ENCODE measurements at regions not wholly inside any gene's neighbourhood (a gene's known extent, or its start where the extent isn't known, plus 50 kb on each side); places are given as distances from the start of the nearest gene placed in this dataset.

- DNase-seq (ENCODE audit: extremely low spot score), result no peak
- TF ChIP-seq, protein P1, sequence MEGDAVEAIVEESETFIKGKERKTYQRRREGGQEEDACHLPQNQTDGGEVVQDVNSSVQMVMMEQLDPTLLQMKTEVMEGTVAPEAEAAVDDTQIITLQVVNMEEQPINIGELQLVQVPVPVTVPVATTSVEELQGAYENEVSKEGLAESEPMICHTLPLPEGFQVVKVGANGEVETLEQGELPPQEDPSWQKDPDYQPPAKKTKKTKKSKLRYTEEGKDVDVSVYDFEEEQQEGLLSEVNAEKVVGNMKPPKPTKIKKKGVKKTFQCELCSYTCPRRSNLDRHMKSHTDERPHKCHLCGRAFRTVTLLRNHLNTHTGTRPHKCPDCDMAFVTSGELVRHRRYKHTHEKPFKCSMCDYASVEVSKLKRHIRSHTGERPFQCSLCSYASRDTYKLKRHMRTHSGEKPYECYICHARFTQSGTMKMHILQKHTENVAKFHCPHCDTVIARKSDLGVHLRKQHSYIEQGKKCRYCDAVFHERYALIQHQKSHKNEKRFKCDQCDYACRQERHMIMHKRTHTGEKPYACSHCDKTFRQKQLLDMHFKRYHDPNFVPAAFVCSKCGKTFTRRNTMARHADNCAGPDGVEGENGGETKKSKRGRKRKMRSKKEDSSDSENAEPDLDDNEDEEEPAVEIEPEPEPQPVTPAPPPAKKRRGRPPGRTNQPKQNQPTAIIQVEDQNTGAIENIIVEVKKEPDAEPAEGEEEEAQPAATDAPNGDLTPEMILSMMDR (IDR thresholded peaks at IDR 0.05; ENCODE audit: control extremely low read depth, extremely low read depth, low read depth, missing control alignments), result no peak
- ChIA-PET POLR2A (no interaction called here), CTCF (no interaction called here)
Observed at GRCh38 chr9:119775410-119775809, 406.2 kb upstream of the BRINP1 start.

- TF ChIP-seq, protein P1 (IDR thresholded peaks at IDR 0.05; ENCODE audit: control extremely low read depth, extremely low read depth, low read depth, missing control alignments), result no peak
- ChIA-PET POLR2A (no interaction called here), CTCF (no interaction called here)
- DNase-seq (ENCODE audit: extremely low spot score), result no peak
Observed at GRCh38 chr9:119773823-119774222, 404.6 kb upstream of the BRINP1 start.

DNA sequence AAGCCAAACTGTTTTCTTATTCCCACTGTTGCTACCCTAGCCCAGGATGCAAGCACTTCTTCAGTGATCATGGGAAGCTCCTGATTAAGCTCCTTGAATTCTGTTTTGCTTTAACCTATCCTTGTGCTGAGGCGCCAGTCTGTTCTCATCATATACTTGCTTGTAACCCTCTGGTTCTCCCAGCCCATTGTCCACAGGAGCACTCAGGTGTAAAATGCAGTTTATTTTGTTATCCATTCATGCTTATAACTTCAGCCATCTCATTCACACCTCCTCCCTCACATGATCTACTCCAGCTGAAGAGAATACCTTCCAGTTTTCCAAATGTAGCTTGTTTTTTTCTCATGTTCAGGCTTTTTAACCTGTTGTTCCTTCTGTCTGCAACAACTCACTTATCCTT lies 402.1 kb upstream of the BRINP1 start:
- TF ChIP-seq, protein P1 (IDR thresholded peaks at IDR 0.05; ENCODE audit: control extremely low read depth, extremely low read depth, low read depth, missing control alignments), result no peak
- ChIA-PET CTCF (no interaction called here), POLR2A (no interaction called here)
- DNase-seq (ENCODE audit: extremely low spot score), result no peak

GRCh38 chr9:119768266-119768665 lies 399.0 kb upstream of the BRINP1 start:
- POLR2A ChIA-PET, result no interaction called here
- TF ChIP-seq, protein P1 (IDR thresholded peaks at IDR 0.05; ENCODE audit: control extremely low read depth, extremely low read depth, low read depth, missing control alignments), result no peak
- CTCF ChIA-PET, result no interaction called here
- no peak for DNase-seq (ENCODE audit: extremely low spot score)

DNA sequence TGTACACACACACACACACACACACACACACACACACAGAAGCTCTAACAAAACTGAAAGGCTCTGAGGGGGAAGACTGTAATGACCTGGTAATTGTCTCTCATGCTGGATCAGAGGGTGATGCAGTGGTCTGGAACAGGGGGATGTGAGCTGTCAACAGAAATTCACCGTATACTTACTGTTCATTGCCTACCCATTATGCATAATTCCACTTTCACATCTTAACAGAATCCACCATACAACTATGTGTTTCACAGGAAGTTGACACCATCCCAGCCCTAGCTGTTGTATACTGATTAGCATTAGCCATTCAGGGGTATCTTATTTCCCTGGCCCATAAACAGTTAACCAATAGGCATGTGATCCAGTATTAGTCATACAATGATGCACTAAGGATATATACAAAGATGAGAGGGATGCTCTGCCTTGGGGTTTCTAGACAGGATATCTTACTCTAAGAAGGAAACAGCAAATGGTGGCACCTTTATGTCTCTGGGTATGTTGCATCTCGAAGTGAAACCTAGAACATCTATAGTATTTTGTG lies 396.5 kb upstream of the BRINP1 start:
- TF ChIP-seq, protein P1 (IDR thresholded peaks at IDR 0.05; ENCODE audit: control extremely low read depth, extremely low read depth, low read depth, missing control alignments), result no peak
- POLR2A ChIA-PET, result no interaction called here
- CTCF ChIA-PET, result no interaction called here
- no peak for DNase-seq (ENCODE audit: extremely low spot score)

- POLR2A ChIA-PET, result no interaction called here
- CTCF ChIA-PET, result interaction anchor here (0.6 to 1.4 kb wide), 3 partner anchors 18 to 206 kb away, joined by 3 to 4 read pairs (median 3); no protein-coding TSS in a partner anchor
- TF ChIP-seq, protein P1 (IDR thresholded peaks at IDR 0.05; ENCODE audit: control extremely low read depth, extremely low read depth, low read depth, missing control alignments), result no peak
- DNase-seq (ENCODE audit: extremely low spot score), result no peak
Observed at GRCh38 chr9:119763260-119763659, 394.0 kb upstream of the BRINP1 start.

- TF ChIP-seq, protein P1 (IDR thresholded peaks at IDR 0.05; ENCODE audit: control extremely low read depth, extremely low read depth, low read depth, missing control alignments), result no peak
- CTCF ChIA-PET, result no interaction called here
- no peak for DNase-seq (ENCODE audit: extremely low spot score)
- POLR2A ChIA-PET, result no interaction called here
Observed at GRCh38 chr9:119761812-119762211, 392.6 kb upstream of the BRINP1 start.
